MCF 10A (cell line): ENCODE measurements at regions not wholly inside any gene's neighbourhood (a gene's known extent, or its start where the extent isn't known, plus 50 kb on each side); places are given as distances from the start of the nearest gene placed in this dataset.

ENCODE experiments used
- BruUV-seq: library from RNA; stranded (reverse); fragments of 400-500 nt; replicated peaks from 2 replicates; lab custom pipeline; 2021; lab: Mats Ljungman, UMichigan
- CTCF ChIA-PET: fragments of 300-600 bp; sonication (Branson Sonifier 250); formaldehyde crosslinking; extraction: SDS; loops from one replicate; lab custom pipeline; 2021; ENCODE audit warnings: antibody characterized with exemption, inconsistent platforms; lab: Yijun Ruan, JAX
- POLR2A ChIA-PET: fragments of 300-600, 350-650 bp; sonication (Branson Sonifier 250); formaldehyde crosslinking; extraction: SDS; loops from one replicate; lab custom pipeline; 2020; ENCODE audit warnings: antibody characterized with exemption, inconsistent platforms; lab: Yijun Ruan, JAX
- DNase-seq: peaks from one replicate; pipeline ENCODE4 v3.0.0-alpha.2; 2018; ENCODE audit not compliant: unreplicated experiment
- H3K27ac Mint-ChIP-seq: one replicate; pipeline ENCODE4 v1.8.0; 2022; ENCODE audit warnings: mild to moderate bottlenecking, low read depth, mixed read lengths; ENCODE audit not compliant: unreplicated experiment
- H3K27me3 Mint-ChIP-seq: one replicate; pipeline ENCODE4 v1.8.0; 2022; ENCODE audit warnings: mixed read lengths; ENCODE audit not compliant: insufficient read depth, unreplicated experiment
- H3K36me3 Mint-ChIP-seq: one replicate; pipeline ENCODE4 v1.8.0; 2022; ENCODE audit warnings: mild to moderate bottlenecking, moderate library complexity, mixed read lengths; ENCODE audit not compliant: insufficient read depth, unreplicated experiment
- H3K4me1 Mint-ChIP-seq: one replicate; pipeline ENCODE4 v1.8.0; 2022; ENCODE audit warnings: mixed read lengths; ENCODE audit not compliant: insufficient read depth, unreplicated experiment
- H3K4me3 Mint-ChIP-seq: one replicate; pipeline ENCODE4 v1.8.0; 2022; ENCODE audit warnings: mild to moderate bottlenecking, moderate library complexity, mixed read lengths; ENCODE audit not compliant: unreplicated experiment
- H3K9me3 Mint-ChIP-seq: one replicate; pipeline ENCODE4 v1.8.0; 2022; ENCODE audit warnings: mixed read lengths; ENCODE audit not compliant: unreplicated experiment
- intact Hi-C: fragments of 100-400 bp; cut with micrococcal nuclease; formaldehyde crosslinking; loops from 2 replicates; pipeline ENCODE4 v1.14.1; 2022
- TF ChIP-seq, protein P1 (sequence below): fragments of 200-600 bp; IDR thresholded peaks from one replicate; pipeline ENCODE4 v1.8.0; 2022; ENCODE audit warnings: antibody characterized with exemption, mild to moderate bottlenecking; ENCODE audit not compliant: unreplicated experiment

DNA sequence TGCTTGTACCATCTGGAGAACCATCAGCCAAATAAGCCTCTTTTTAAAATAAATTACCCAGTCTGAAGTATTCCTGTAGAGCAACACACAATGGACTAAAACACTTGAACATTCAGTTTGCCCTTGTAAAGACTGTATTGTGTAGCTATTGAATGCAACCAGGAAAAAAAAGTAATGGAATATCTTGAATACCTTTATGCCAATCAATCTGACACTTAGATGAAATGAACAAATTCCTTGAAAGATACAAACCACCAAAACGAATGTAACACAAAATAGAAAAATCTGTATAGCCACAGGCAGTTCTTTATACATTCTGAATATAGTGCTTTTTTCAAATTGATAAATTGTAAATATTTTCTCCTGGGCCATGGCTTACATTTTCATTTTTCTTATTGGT lies 63.3 kb upstream of the KCNJ16 start:
- BruUV-seq: no TSS peak
- intact Hi-C loops: no loop called here
- DNase-seq: no peak
- H3K4me3 Mint-ChIP-seq: no peak overlapping the region
- ChIA-PET CTCF (no interaction called here), POLR2A (interaction anchor here (1.0 kb wide), 1 partner anchor 13 kb away, joined by 4 read pairs; no protein-coding TSS in a partner anchor)
- H3K4me1 Mint-ChIP-seq: no peaks in the 10 kb centered on the region
- H3K27me3 Mint-ChIP-seq: no peaks in the 10 kb centered on the region
- TF ChIP-seq, protein P1, sequence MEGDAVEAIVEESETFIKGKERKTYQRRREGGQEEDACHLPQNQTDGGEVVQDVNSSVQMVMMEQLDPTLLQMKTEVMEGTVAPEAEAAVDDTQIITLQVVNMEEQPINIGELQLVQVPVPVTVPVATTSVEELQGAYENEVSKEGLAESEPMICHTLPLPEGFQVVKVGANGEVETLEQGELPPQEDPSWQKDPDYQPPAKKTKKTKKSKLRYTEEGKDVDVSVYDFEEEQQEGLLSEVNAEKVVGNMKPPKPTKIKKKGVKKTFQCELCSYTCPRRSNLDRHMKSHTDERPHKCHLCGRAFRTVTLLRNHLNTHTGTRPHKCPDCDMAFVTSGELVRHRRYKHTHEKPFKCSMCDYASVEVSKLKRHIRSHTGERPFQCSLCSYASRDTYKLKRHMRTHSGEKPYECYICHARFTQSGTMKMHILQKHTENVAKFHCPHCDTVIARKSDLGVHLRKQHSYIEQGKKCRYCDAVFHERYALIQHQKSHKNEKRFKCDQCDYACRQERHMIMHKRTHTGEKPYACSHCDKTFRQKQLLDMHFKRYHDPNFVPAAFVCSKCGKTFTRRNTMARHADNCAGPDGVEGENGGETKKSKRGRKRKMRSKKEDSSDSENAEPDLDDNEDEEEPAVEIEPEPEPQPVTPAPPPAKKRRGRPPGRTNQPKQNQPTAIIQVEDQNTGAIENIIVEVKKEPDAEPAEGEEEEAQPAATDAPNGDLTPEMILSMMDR: no peak
- no peaks in the 10 kb centered on the region for H3K36me3 Mint-ChIP-seq
- H3K9me3 Mint-ChIP-seq: no peaks in the 10 kb centered on the region
- no peak overlapping the region for H3K27ac Mint-ChIP-seq

DNA sequence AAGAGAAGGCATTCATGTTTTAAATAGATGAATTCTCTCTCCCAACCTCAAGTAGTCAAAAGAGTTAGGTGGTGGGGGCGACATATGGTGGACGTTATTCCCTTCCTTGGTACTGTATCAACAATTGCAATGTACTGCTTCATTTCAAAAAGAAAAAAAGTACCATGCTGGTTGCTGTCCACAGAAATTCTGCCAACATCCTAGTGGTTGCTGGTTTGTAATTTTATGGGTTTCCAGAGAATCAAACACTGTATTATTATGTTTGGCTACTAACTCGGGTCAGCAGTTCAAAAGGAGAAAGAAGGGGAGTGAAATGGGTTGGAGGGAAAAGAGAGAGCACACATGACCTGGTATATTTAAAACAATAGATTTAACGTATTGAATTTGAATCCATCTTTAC lies 61.1 kb upstream of the KCNJ16 start:
- BruUV-seq: no TSS peak
- TF ChIP-seq, protein P1: no peak
- Mint-ChIP-seq H3K4me3 (no peak overlapping the region), H3K27ac (no peak overlapping the region), H3K27me3 (no peaks in the 10 kb centered on the region), H3K9me3 (no peaks in the 10 kb centered on the region), H3K36me3 (no peaks in the 10 kb centered on the region), H3K4me1 (no peaks in the 10 kb centered on the region)
- ChIA-PET CTCF (no interaction called here), POLR2A (no interaction called here)
- intact Hi-C loops: no loop called here
- DNase-seq: no peak

DNA sequence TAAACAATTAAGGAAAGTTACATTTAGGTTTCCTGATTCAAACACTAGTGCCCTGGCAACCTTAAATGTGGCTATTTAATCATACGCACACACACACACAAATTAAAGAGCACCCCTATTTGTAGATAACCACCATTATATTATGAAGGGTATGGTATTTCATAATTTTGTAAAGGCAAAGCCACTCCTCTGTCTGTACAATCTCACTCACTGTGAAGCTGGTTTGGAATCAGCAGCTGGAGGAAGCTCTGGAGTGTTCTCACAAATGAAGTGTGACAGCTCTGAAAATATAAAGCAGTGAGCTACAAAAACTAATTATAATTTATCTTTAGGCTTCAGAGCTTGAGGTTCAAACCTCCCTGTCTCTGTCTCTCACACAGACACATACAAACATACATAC lies 57.9 kb upstream of the KCNJ16 start:
- ChIA-PET POLR2A (no interaction called here), CTCF (no interaction called here)
- TF ChIP-seq, protein P1: no peak
- H3K4me1 Mint-ChIP-seq: no peaks in the 10 kb centered on the region
- no peaks in the 10 kb centered on the region for H3K27me3 Mint-ChIP-seq
- no peaks in the 10 kb centered on the region for H3K36me3 Mint-ChIP-seq
- no peak for DNase-seq
- no peak overlapping the region for H3K27ac Mint-ChIP-seq
- no TSS peak for BruUV-seq
- no peak overlapping the region for H3K4me3 Mint-ChIP-seq
- no peaks in the 10 kb centered on the region for H3K9me3 Mint-ChIP-seq
- intact Hi-C loops: no loop called here

DNA sequence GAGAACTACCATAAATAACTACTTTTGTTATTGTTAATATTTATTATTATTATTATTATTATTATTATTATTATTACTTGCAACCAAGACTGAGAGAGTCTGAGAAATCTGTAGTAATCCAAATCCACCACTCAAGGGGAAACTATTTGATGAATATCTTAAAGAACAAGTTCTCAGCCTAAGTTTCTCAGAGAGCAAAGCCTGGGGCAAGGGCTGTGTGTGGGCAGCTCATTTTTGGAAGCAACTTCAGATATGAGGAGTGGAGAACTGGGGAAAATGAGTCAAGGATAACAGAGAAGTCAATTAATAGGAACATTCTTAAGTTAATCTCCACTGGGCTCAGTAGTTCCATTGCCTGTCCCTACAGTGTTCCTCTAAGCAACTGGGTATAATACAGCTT lies 57.1 kb upstream of the KCNJ16 start:
- CTCF ChIA-PET: no interaction called here
- no peaks in the 10 kb centered on the region for H3K4me1 Mint-ChIP-seq
- H3K4me3 Mint-ChIP-seq: no peak overlapping the region
- no peaks in the 10 kb centered on the region for H3K9me3 Mint-ChIP-seq
- TF ChIP-seq, protein P1: no peak
- DNase-seq: no peak
- H3K27me3 Mint-ChIP-seq: no peaks in the 10 kb centered on the region
- H3K36me3 Mint-ChIP-seq: no peaks in the 10 kb centered on the region
- POLR2A ChIA-PET: interaction anchor here (0.6 kb wide), 1 partner anchor 120 kb away, joined by 3 read pairs; no protein-coding TSS in a partner anchor
- intact Hi-C loops: no loop called here
- no TSS peak for BruUV-seq
- no peak overlapping the region for H3K27ac Mint-ChIP-seq
